Endothelial cell of umbilical vein (primary cell): ENCODE measurements at regions not wholly inside any gene's neighbourhood (a gene's known extent, or its start where the extent isn't known, plus 50 kb on each side); places are given as distances from the start of the nearest gene placed in this dataset.

Source experiments
- BruUV-seq: library from RNA; stranded (reverse); fragments of 400-500 nt; replicated peaks from 2 replicates; lab custom pipeline; 2021; lab: Mats Ljungman, UMichigan
- CTCF ChIA-PET: fragments of 300-600, 350-600 bp; sonication (Branson Sonifier 250); formaldehyde crosslinking; loops from one replicate; lab custom pipeline; 2021; ENCODE audit warnings: antibody characterized with exemption, inconsistent platforms; lab: Charles Lee
- POLR2A ChIA-PET: fragments of 300-600, 350-600 bp; sonication (Branson Sonifier 250); formaldehyde crosslinking; loops from one replicate; lab custom pipeline; 2021; ENCODE audit warnings: antibody characterized with exemption, inconsistent platforms; lab: Charles Lee
- DNase-seq: peaks from one replicate; pipeline ENCODE4 v3.0.0-alpha.2; 2011; ENCODE audit warnings: low read depth, low spot score
- FAIRE-seq: peaks from 2 replicates; lab custom pipeline; 2011; peaks lifted over from hg19 to GRCh38; lab: Jason Lieb, UNC
- H2AFZ ChIP-seq: 2 replicates; pipeline ENCODE4 v1.6.0; 2012; ENCODE audit warnings: low read depth, low read length, control low read depth, inconsistent platforms
- H3K27ac ChIP-seq: 2 replicates; pipeline ENCODE4 v1.5.1; 2011; ENCODE audit warnings: low read depth, mild to moderate bottlenecking, control low read depth, low read length, moderate library complexity; ENCODE audit not compliant: insufficient read depth
- H3K27me3 ChIP-seq, 2 experiments: 2 replicates each; pipeline versions ENCODE4 v1.6.0 to v1.6.1; 2011; ENCODE audit warnings: low read length in 2 of 2, mixed read lengths in 1 of 2; ENCODE audit not compliant: control insufficient read depth in 2 of 2, insufficient read depth in 2 of 2
- H3K36me3 ChIP-seq, 2 experiments: 2 replicates in 1 of 2; 3 replicates in 1 of 2; pipeline ENCODE4 v1.5.1; 2011; ENCODE audit warnings: low read length in 2 of 2, mild to moderate bottlenecking in 1 of 2, moderate library complexity in 1 of 2; ENCODE audit not compliant: control insufficient read depth in 2 of 2, insufficient read depth in 2 of 2; ENCODE audit errors: extremely low read depth in 1 of 2
- H3K4me1 ChIP-seq: 3 replicates; pipeline ENCODE4 v1.5.1; 2011; ENCODE audit warnings: mild to moderate bottlenecking, low read length; ENCODE audit not compliant: control insufficient read depth, insufficient read depth; ENCODE audit errors: extremely low read depth
- H3K4me2 ChIP-seq: 2 replicates; pipeline ENCODE4 v1.6.1; 2011; ENCODE audit warnings: low read length, control low read depth, mixed read lengths; ENCODE audit not compliant: insufficient read depth
- H3K4me3 ChIP-seq, 3 experiments: fragments of 200-600 bp in 1 of 3; sonication (generic), shearing (Covaris generic) in 1 of 3; replicated peaks in 1 of 3; 2 replicates each; pipeline ENCODE4 v1.5.1; 2011 to 2016; ENCODE audit warnings: control low read depth in 3 of 3, low read length in 3 of 3, mild to moderate bottlenecking in 2 of 3, inconsistent platforms in 1 of 3, low read depth in 1 of 3, moderate library complexity in 1 of 3; ENCODE audit not compliant: insufficient read depth in 1 of 3
- H3K79me2 ChIP-seq: 2 replicates; pipeline ENCODE4 v1.6.0; 2012; ENCODE audit warnings: low read length, inconsistent platforms; ENCODE audit not compliant: control insufficient read depth, insufficient read depth
- H3K9ac ChIP-seq: replicated peaks from 2 replicates; pipeline ENCODE3; 2011; ENCODE audit warnings: low read length, control low read depth; ENCODE audit not compliant: insufficient read depth; ENCODE audit errors: extremely low read depth
- H3K9me1 ChIP-seq: replicated peaks from 3 replicates; pipeline ENCODE4 v1.6.0; 2011; ENCODE audit warnings: mild to moderate bottlenecking, low read length; ENCODE audit not compliant: control insufficient read depth, insufficient read depth; ENCODE audit errors: extremely low read depth
- H3K9me3 ChIP-seq: replicated peaks from 2 replicates; pipeline ENCODE4 v1.5.1; 2012; ENCODE audit warnings: low read length, inconsistent platforms; ENCODE audit not compliant: control insufficient read depth, insufficient read depth
- H4K20me1 ChIP-seq: replicated peaks from 2 replicates; pipeline ENCODE3; 2011; ENCODE audit warnings: mild to moderate bottlenecking, low read length; ENCODE audit not compliant: control insufficient read depth, insufficient read depth; ENCODE audit errors: extremely low read depth
- EZH2 ChIP-seq: IDR thresholded peaks from 2 replicates; pipeline ENCODE4 v1.6.1; 2012; ENCODE audit warnings: borderline replicate concordance, low read depth, mild to moderate bottlenecking, moderate library complexity, low read length, inconsistent platforms; ENCODE audit not compliant: severe bottlenecking
- FOS ChIP-seq: IDR thresholded peaks from 2 replicates; pipeline ENCODE4 v1.6.1; 2011; ENCODE audit warnings: mild to moderate bottlenecking, low read length, moderate library complexity, borderline replicate concordance; ENCODE audit not compliant: insufficient read depth
- GATA2 ChIP-seq: IDR thresholded peaks from 2 replicates; pipeline ENCODE4 v1.7.0; 2011; ENCODE audit warnings: low read depth, mild to moderate bottlenecking, moderate library complexity, mixed read lengths, low read length; ENCODE audit not compliant: insufficient read length, insufficient read depth
- JUN ChIP-seq: IDR thresholded peaks from 2 replicates; pipeline ENCODE4 v1.6.1; 2011; ENCODE audit warnings: borderline replicate concordance, low read depth; ENCODE audit not compliant: insufficient read length, insufficient read depth
- MYC ChIP-seq: IDR thresholded peaks from one replicate; pipeline ENCODE4 v1.6.1; 2011; ENCODE audit warnings: mild to moderate bottlenecking, low read depth, low read length
- POLR2A ChIP-seq: IDR thresholded peaks from 2 replicates; pipeline ENCODE4 v1.6.1; 2012; ENCODE audit warnings: low read depth, mild to moderate bottlenecking, control low read depth, low read length
- POLR2AphosphoS5 ChIP-seq: IDR thresholded peaks from 2 replicates; pipeline ENCODE4 v1.6.1; 2012; ENCODE audit warnings: low read depth, mild to moderate bottlenecking, control low read depth, low read length, moderate library complexity; ENCODE audit not compliant: insufficient read depth
- dilution Hi-C: fragments of 300-500 bp; cut with MboI; formaldehyde crosslinking; loops from one replicate; pipeline ENCODE4 v1.15.0; 2019; ENCODE audit warnings: low sequenced_read_pairs; ENCODE audit not compliant: extremely low pct_ligation_motif_present
- intact Hi-C: fragments of 100-400 bp; cut with micrococcal nuclease; formaldehyde crosslinking; loops from one replicate; pipeline ENCODE4 v1.10.0; 2022
- TF ChIP-seq, protein P1 (sequence below), 2 donors: IDR thresholded peaks; 1 replicate in 1 of 2; 2 replicates in 1 of 2; pipeline ENCODE4 v1.5.1; 2011; ENCODE audit warnings: low read length in 2 of 2, mild to moderate bottlenecking in 2 of 2, moderate library complexity in 2 of 2, control low read depth in 1 of 2, inconsistent platforms in 1 of 2, low read depth in 1 of 2; ENCODE audit not compliant: insufficient read depth in 1 of 2; ENCODE audit errors: extremely low read depth in 1 of 2
- TF ChIP-seq, protein P2 (sequence below): IDR thresholded peaks from 2 replicates; pipeline ENCODE4 v1.6.1; 2011; ENCODE audit not compliant: insufficient read depth, insufficient read length

DNA sequence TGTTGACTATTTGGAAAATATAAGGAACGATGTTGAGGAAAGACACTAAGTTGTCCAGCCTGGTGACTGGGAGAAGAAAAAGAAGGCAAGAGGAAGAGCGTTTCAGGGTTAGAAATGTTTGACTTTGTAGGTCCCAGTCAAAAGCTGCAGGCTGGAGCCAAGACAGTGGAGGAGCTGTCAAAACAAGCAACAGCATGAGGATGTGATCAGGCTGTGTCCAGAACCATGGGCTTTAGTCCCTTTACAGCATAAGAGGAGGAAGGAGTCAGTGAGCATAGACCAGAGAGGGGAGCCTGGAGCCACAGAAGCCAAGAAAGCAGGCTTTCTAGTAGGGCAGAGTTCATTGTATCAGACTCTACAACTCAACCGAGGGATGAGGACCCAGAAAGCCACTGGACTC lies 658.5 kb downstream of the BNC2 start:
- peaks cover 6% of the 10 kb centered on the region for H3K4me1 ChIP-seq
- H3K27ac ChIP-seq = no peak overlapping the region
- ChIA-PET POLR2A (no interaction called here), CTCF (interaction anchor here (1.5 kb wide), 1 partner anchor 9 kb away, joined by 6 read pairs; no protein-coding TSS in a partner anchor)
- H3K36me3 ChIP-seq = no peaks in the 10 kb centered on the region
- H3K27me3 ChIP-seq = no peaks in the 10 kb centered on the region
- no peak for DNase-seq
- no peak overlapping the region for H2AFZ ChIP-seq
- no peak overlapping the region for H3K9ac ChIP-seq
- dilution Hi-C loops = no loop called here
- H3K9me3 ChIP-seq = no peaks in the 10 kb centered on the region
- H3K4me2 ChIP-seq = no peak overlapping the region
- H4K20me1 ChIP-seq = no peaks in the 10 kb centered on the region
- no peaks in the 10 kb centered on the region for H3K79me2 ChIP-seq
- FAIRE-seq = no peak
- TF ChIP-seq POLR2AphosphoS5 (no peak), POLR2A (no peak), MYC (no peak), FOS (no peak), GATA2 (no peak), EZH2 (no peak), JUN (no peak)
- TF ChIP-seq, protein P1, sequence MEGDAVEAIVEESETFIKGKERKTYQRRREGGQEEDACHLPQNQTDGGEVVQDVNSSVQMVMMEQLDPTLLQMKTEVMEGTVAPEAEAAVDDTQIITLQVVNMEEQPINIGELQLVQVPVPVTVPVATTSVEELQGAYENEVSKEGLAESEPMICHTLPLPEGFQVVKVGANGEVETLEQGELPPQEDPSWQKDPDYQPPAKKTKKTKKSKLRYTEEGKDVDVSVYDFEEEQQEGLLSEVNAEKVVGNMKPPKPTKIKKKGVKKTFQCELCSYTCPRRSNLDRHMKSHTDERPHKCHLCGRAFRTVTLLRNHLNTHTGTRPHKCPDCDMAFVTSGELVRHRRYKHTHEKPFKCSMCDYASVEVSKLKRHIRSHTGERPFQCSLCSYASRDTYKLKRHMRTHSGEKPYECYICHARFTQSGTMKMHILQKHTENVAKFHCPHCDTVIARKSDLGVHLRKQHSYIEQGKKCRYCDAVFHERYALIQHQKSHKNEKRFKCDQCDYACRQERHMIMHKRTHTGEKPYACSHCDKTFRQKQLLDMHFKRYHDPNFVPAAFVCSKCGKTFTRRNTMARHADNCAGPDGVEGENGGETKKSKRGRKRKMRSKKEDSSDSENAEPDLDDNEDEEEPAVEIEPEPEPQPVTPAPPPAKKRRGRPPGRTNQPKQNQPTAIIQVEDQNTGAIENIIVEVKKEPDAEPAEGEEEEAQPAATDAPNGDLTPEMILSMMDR (IDR thresholded peaks at IDR 0.05; ENCODE audit: extremely low read depth in 1 of 2, insufficient read depth in 1 of 2, low read depth in 1 of 2, low read length in 2 of 2) = no peak
- TF ChIP-seq, protein P2, sequence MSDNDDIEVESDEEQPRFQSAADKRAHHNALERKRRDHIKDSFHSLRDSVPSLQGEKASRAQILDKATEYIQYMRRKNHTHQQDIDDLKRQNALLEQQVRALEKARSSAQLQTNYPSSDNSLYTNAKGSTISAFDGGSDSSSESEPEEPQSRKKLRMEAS = no peak
- BruUV-seq = no TSS peak
- no peaks in the 10 kb centered on the region for H3K9me1 ChIP-seq
- intact Hi-C loops = no loop called here
- no peak overlapping the region for H3K4me3 ChIP-seq
